Fibroblast of lung (primary cell): ENCODE measurements at regions not wholly inside any gene's neighbourhood (a gene's known extent, or its start where the extent isn't known, plus 50 kb on each side); places are given as distances from the start of the nearest gene placed in this dataset.

Source experiments
- CTCF ChIP-seq, 2 donors: IDR thresholded peaks in 1 of 2; conservative IDR thresholded peaks in 1 of 2; 1 replicate in 1 of 2; 2 replicates in 1 of 2; pipeline ENCODE4 v1.5.1; 2011 to 2012; ENCODE audit warnings: low read length in 2 of 2, control low read depth in 1 of 2, inconsistent platforms in 1 of 2, low read depth in 1 of 2, mild to moderate bottlenecking in 1 of 2
- EZH2 ChIP-seq: IDR thresholded peaks from 2 replicates; pipeline ENCODE4 v1.5.1; 2012; ENCODE audit warnings: low read length, control low read depth, mild to moderate bottlenecking; ENCODE audit errors: missing control alignments

GRCh38 chr18:38494065-38494464 is 928.5 kb upstream of the CELF4 start:
- TF ChIP-seq EZH2 (no peak), CTCF (conservative IDR thresholded peaks at IDR 0.05 in 1 of 2, IDR thresholded peaks at IDR 0.05 in 1 of 2; ENCODE audit: low read depth in 1 of 2, low read length in 2 of 2) (no peak)
